Panc1 (cell line): ENCODE measurements at regions not wholly inside any gene's neighbourhood (a gene's known extent, or its start where the extent isn't known, plus 50 kb on each side); places are given as distances from the start of the nearest gene placed in this dataset.

Experiments used
- ATAC-seq: fragments of 200-7000 bp; cut with Tn5 transposase; 2 replicates; pipeline ENCODE4 v1.9.1; 2020; ENCODE audit warnings: mild to moderate bottlenecking, moderate library complexity
- BruUV-seq: library from RNA; stranded (reverse); fragments of 400-500 nt; replicated peaks from 2 replicates; lab custom pipeline; 2021; lab: Mats Ljungman, UMichigan
- CTCF ChIA-PET: fragments of 300-600 bp; sonication (Branson Sonifier 250); formaldehyde crosslinking; loops from one replicate; lab custom pipeline; 2022; ENCODE audit warnings: antibody characterized with exemption; lab: Charles Lee
- POLR2A ChIA-PET: fragments of 300-600 bp; sonication (Branson Sonifier 250); formaldehyde crosslinking; loops from one replicate; lab custom pipeline; 2022; ENCODE audit warnings: antibody characterized with exemption; lab: Charles Lee
- DNase-seq: peaks from one replicate; pipeline ENCODE4 v3.0.0-alpha.2; 2010; ENCODE audit warnings: low read depth, low spot score
- H3K27ac ChIP-seq: 2 replicates; pipeline ENCODE4 v1.5.1; 2011; ENCODE audit warnings: mild to moderate bottlenecking, low read length, inconsistent platforms
- H3K27me3 ChIP-seq: fragments of 200-500 bp; sonication (Bioruptor generic); 2 replicates; pipeline ENCODE4 v1.6.0; 2014; ENCODE audit warnings: low read length, inconsistent platforms; ENCODE audit not compliant: control insufficient read depth, insufficient read depth
- H3K36me3 ChIP-seq: fragments of 200-500 bp; sonication (Bioruptor generic); 2 replicates; pipeline ENCODE4 v1.5.1; 2014; ENCODE audit warnings: inconsistent platforms, mild to moderate bottlenecking, low read length, moderate library complexity; ENCODE audit not compliant: control insufficient read depth, insufficient read depth
- H3K4me1 ChIP-seq: 2 replicates; pipeline ENCODE4 v1.5.1; 2011; ENCODE audit warnings: inconsistent platforms, mild to moderate bottlenecking, low read length, moderate library complexity; ENCODE audit not compliant: control insufficient read depth, insufficient read depth
- H3K4me3 ChIP-seq, 2 experiments: 2 replicates each; pipeline ENCODE4 v1.5.1; 2011 to 2012; ENCODE audit warnings: low read depth in 2 of 2, low read length in 2 of 2, mild to moderate bottlenecking in 2 of 2, inconsistent platforms in 1 of 2, moderate library complexity in 1 of 2
- H3K9me3 ChIP-seq: fragments of 200-500 bp; sonication (Bioruptor generic); 2 replicates; pipeline ENCODE4 v1.5.1; 2014; ENCODE audit warnings: low read depth, mild to moderate bottlenecking, inconsistent platforms, low read length, moderate library complexity; ENCODE audit not compliant: control insufficient read depth, insufficient read depth
- POLR2AphosphoS5 ChIP-seq: IDR thresholded peaks from 2 replicates; pipeline ENCODE4 v1.6.1; 2012; ENCODE audit warnings: mild to moderate bottlenecking, low read depth, low read length, moderate library complexity
- SIN3A ChIP-seq: IDR thresholded peaks from 2 replicates; pipeline ENCODE4 v1.6.1; 2012; ENCODE audit warnings: low read depth, mild to moderate bottlenecking, low read length, moderate library complexity, borderline replicate concordance; ENCODE audit not compliant: insufficient read depth
- TCF7L2 ChIP-seq: IDR thresholded peaks from 2 replicates; pipeline ENCODE4 v1.6.1; 2011; ENCODE audit warnings: mild to moderate bottlenecking, low read depth, low read length, inconsistent platforms
- in situ Hi-C: cut with HindIII; loops from 2 replicates; pipeline ENCODE4 v1.10.0; 2016; ENCODE audit warnings: low sequenced_read_pairs, low pct_unique_long_range_greater_than_20kb
- intact Hi-C: fragments of 100-400 bp; cut with micrococcal nuclease; formaldehyde crosslinking; loops from one replicate; pipeline ENCODE4 v1.10.0; 2022; ENCODE audit not compliant: unreplicated experiment
- TF ChIP-seq, protein P1 (sequence below): fragments of 450-650 bp; IDR thresholded peaks from 2 replicates; pipeline ENCODE4 v1.5.1; 2017; ENCODE audit warnings: mild to moderate bottlenecking
- TF ChIP-seq, protein P2 (sequence below), 2 experiments: IDR thresholded peaks; 2 replicates each; pipeline ENCODE4 v1.6.1; 2011 to 2012; ENCODE audit warnings: low read depth in 2 of 2, control low read depth in 1 of 2, low read length in 1 of 2, mild to moderate bottlenecking in 1 of 2, moderate library complexity in 1 of 2; ENCODE audit not compliant: insufficient read depth in 1 of 2

DNA sequence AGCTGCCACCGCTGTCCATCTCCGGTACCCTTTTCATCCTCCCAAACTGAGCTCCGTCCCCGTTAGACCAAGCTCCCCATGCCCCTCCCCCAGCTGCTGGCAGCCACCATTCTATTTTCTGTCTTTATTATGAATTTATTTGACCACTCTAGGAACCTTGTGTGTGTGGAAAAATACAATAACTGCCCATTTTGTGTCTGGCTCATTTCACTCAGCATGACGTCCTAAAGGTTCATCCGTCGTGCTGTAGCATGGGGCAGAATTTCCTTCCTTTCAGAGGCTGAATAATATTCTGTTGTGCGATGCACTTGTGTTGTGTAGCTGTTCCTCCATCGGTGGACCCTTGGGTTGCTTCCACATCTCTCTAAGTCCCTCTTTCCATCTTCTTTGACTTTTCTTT, 263.1 kb downstream of the SEC14L1 start:
- TF ChIP-seq, protein P1, sequence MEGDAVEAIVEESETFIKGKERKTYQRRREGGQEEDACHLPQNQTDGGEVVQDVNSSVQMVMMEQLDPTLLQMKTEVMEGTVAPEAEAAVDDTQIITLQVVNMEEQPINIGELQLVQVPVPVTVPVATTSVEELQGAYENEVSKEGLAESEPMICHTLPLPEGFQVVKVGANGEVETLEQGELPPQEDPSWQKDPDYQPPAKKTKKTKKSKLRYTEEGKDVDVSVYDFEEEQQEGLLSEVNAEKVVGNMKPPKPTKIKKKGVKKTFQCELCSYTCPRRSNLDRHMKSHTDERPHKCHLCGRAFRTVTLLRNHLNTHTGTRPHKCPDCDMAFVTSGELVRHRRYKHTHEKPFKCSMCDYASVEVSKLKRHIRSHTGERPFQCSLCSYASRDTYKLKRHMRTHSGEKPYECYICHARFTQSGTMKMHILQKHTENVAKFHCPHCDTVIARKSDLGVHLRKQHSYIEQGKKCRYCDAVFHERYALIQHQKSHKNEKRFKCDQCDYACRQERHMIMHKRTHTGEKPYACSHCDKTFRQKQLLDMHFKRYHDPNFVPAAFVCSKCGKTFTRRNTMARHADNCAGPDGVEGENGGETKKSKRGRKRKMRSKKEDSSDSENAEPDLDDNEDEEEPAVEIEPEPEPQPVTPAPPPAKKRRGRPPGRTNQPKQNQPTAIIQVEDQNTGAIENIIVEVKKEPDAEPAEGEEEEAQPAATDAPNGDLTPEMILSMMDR, result no peak
- TF ChIP-seq TCF7L2 (no peak), SIN3A (no peak), POLR2AphosphoS5 (no peak)
- TF ChIP-seq, protein P2, sequence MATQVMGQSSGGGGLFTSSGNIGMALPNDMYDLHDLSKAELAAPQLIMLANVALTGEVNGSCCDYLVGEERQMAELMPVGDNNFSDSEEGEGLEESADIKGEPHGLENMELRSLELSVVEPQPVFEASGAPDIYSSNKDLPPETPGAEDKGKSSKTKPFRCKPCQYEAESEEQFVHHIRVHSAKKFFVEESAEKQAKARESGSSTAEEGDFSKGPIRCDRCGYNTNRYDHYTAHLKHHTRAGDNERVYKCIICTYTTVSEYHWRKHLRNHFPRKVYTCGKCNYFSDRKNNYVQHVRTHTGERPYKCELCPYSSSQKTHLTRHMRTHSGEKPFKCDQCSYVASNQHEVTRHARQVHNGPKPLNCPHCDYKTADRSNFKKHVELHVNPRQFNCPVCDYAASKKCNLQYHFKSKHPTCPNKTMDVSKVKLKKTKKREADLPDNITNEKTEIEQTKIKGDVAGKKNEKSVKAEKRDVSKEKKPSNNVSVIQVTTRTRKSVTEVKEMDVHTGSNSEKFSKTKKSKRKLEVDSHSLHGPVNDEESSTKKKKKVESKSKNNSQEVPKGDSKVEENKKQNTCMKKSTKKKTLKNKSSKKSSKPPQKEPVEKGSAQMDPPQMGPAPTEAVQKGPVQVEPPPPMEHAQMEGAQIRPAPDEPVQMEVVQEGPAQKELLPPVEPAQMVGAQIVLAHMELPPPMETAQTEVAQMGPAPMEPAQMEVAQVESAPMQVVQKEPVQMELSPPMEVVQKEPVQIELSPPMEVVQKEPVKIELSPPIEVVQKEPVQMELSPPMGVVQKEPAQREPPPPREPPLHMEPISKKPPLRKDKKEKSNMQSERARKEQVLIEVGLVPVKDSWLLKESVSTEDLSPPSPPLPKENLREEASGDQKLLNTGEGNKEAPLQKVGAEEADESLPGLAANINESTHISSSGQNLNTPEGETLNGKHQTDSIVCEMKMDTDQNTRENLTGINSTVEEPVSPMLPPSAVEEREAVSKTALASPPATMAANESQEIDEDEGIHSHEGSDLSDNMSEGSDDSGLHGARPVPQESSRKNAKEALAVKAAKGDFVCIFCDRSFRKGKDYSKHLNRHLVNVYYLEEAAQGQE (IDR thresholded peaks at IDR 0.05; ENCODE audit: insufficient read depth in 1 of 2, low read depth in 2 of 2, low read length in 1 of 2), result no peak
- ATAC-seq, result no peak
- H3K27me3 ChIP-seq, result no peaks in the 10 kb centered on the region
- DNase-seq, result no peak
- CTCF ChIA-PET, result no interaction called here
- H3K27ac ChIP-seq, result peak overlapping the region; percentile 79
- H3K4me3 ChIP-seq, result no peak overlapping the region
- intact Hi-C loops, result no loop called here
- no peaks in the 10 kb centered on the region for H3K36me3 ChIP-seq
- in situ Hi-C loops, result no loop called here
- no TSS peak for BruUV-seq
- H3K4me1 ChIP-seq, result peaks cover 80% of the 10 kb centered on the region
- H3K9me3 ChIP-seq, result no peaks in the 10 kb centered on the region
- POLR2A ChIA-PET, result no interaction called here

DNA sequence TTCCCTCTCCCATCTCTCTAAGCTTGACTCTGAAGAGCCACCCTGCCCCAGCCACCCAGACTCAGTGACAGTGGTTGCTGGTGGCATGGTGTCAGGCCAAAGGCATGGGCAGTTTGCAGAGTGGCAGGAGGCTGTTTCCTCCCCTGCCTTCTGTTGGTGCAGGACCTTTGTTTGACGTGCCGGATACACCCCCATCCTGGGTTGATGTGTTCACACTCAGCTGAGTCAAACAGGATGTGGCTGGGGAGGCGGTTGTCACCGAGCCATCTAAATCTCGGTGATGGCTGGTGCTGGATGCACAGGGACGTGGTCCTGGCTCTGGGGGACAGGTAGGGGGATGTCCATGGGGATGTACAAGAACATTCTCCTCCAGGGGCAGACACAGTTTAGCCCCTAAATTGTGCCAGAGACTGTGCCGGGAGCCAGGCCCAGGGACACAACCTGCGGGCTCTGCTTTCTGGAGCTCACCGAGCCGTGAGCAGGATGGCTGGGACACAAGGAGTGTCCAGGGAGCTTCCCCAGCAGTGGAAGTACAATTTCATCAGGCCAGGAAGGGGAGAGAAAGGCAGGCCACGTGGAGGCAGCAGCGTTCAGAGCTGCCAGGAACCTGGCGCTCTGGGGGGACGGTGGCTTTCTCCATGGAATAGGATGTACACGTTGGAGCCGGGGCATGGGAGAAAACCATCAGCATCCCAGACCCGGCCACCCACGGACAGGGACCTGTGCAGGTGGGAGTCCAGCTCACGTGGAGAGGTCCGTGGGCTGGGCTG, 264.2 kb downstream of the SEC14L1 start:
- in situ Hi-C loops (no loop called here), intact Hi-C loops (no loop called here)
- H3K9me3 ChIP-seq, result no peaks in the 10 kb centered on the region
- H3K27ac ChIP-seq, result peak overlapping the region; percentile 79
- ATAC-seq (peak; percentile 67), DNase-seq (peak; percentile 43)
- ChIA-PET CTCF (interaction anchor here (0.5 kb wide), 1 partner anchor 10 kb away, joined by 9 read pairs; no protein-coding TSS in a partner anchor), POLR2A (no interaction called here)
- TF ChIP-seq TCF7L2 (no peak), SIN3A (no peak), POLR2AphosphoS5 (no peak; the same call in 1 of the 2 replicates)
- TF ChIP-seq, protein P1, result no peak
- TF ChIP-seq, protein P2 (IDR thresholded peaks at IDR 0.05; ENCODE audit: insufficient read depth in 1 of 2, low read depth in 2 of 2, low read length in 1 of 2), result no peak
- no peaks in the 10 kb centered on the region for H3K27me3 ChIP-seq
- peak overlapping the region in 1 of 2 experiments; percentile 3; a peak in 2 of 4 replicates for H3K4me3 ChIP-seq
- no peaks in the 10 kb centered on the region for H3K36me3 ChIP-seq
- BruUV-seq, result no TSS peak
- H3K4me1 ChIP-seq, result peaks cover 82% of the 10 kb centered on the region
